Endothelial cell of umbilical vein (primary cell): ENCODE measurements at regions not wholly inside any gene's neighbourhood (a gene's known extent, or its start where the extent isn't known, plus 50 kb on each side); places are given as distances from the start of the nearest gene placed in this dataset. TPM values are rescaled to one million over a fixed set of nuclear protein-coding genes. Genes with fewer than 3 reads are reported as not detected.

Source experiments
- BruUV-seq: library from RNA; stranded (reverse); fragments of 400-500 nt; replicated peaks from 2 replicates; lab custom pipeline; 2021; lab: Mats Ljungman, UMichigan
- CTCF ChIA-PET: fragments of 300-600, 350-600 bp; sonication (Branson Sonifier 250); formaldehyde crosslinking; loops from one replicate; lab custom pipeline; 2021; ENCODE audit warnings: antibody characterized with exemption, inconsistent platforms; lab: Charles Lee
- POLR2A ChIA-PET: fragments of 300-600, 350-600 bp; sonication (Branson Sonifier 250); formaldehyde crosslinking; loops from one replicate; lab custom pipeline; 2021; ENCODE audit warnings: antibody characterized with exemption, inconsistent platforms; lab: Charles Lee
- DNase-seq: peaks from one replicate; pipeline ENCODE4 v3.0.0-alpha.2; 2011; ENCODE audit warnings: low read depth, low spot score
- FAIRE-seq: peaks from 2 replicates; lab custom pipeline; 2011; peaks lifted over from hg19 to GRCh38; lab: Jason Lieb, UNC
- H2AFZ ChIP-seq: 2 replicates; pipeline ENCODE4 v1.6.0; 2012; ENCODE audit warnings: low read depth, low read length, control low read depth, inconsistent platforms
- H3K27ac ChIP-seq: 2 replicates; pipeline ENCODE4 v1.5.1; 2011; ENCODE audit warnings: low read depth, mild to moderate bottlenecking, control low read depth, low read length, moderate library complexity; ENCODE audit not compliant: insufficient read depth
- H3K27me3 ChIP-seq, 2 experiments: 2 replicates each; pipeline versions ENCODE4 v1.6.0 to v1.6.1; 2011; ENCODE audit warnings: low read length in 2 of 2, mixed read lengths in 1 of 2; ENCODE audit not compliant: control insufficient read depth in 2 of 2, insufficient read depth in 2 of 2
- H3K36me3 ChIP-seq, 2 experiments: 2 replicates in 1 of 2; 3 replicates in 1 of 2; pipeline ENCODE4 v1.5.1; 2011; ENCODE audit warnings: low read length in 2 of 2, mild to moderate bottlenecking in 1 of 2, moderate library complexity in 1 of 2; ENCODE audit not compliant: control insufficient read depth in 2 of 2, insufficient read depth in 2 of 2; ENCODE audit errors: extremely low read depth in 1 of 2
- H3K4me1 ChIP-seq: 3 replicates; pipeline ENCODE4 v1.5.1; 2011; ENCODE audit warnings: mild to moderate bottlenecking, low read length; ENCODE audit not compliant: control insufficient read depth, insufficient read depth; ENCODE audit errors: extremely low read depth
- H3K4me2 ChIP-seq: 2 replicates; pipeline ENCODE4 v1.6.1; 2011; ENCODE audit warnings: low read length, control low read depth, mixed read lengths; ENCODE audit not compliant: insufficient read depth
- H3K4me3 ChIP-seq, 3 experiments: fragments of 200-600 bp in 1 of 3; sonication (generic), shearing (Covaris generic) in 1 of 3; replicated peaks in 1 of 3; 2 replicates each; pipeline ENCODE4 v1.5.1; 2011 to 2016; ENCODE audit warnings: control low read depth in 3 of 3, low read length in 3 of 3, mild to moderate bottlenecking in 2 of 3, inconsistent platforms in 1 of 3, low read depth in 1 of 3, moderate library complexity in 1 of 3; ENCODE audit not compliant: insufficient read depth in 1 of 3
- H3K79me2 ChIP-seq: 2 replicates; pipeline ENCODE4 v1.6.0; 2012; ENCODE audit warnings: low read length, inconsistent platforms; ENCODE audit not compliant: control insufficient read depth, insufficient read depth
- H3K9ac ChIP-seq: replicated peaks from 2 replicates; pipeline ENCODE3; 2011; ENCODE audit warnings: low read length, control low read depth; ENCODE audit not compliant: insufficient read depth; ENCODE audit errors: extremely low read depth
- H3K9me1 ChIP-seq: replicated peaks from 3 replicates; pipeline ENCODE4 v1.6.0; 2011; ENCODE audit warnings: mild to moderate bottlenecking, low read length; ENCODE audit not compliant: control insufficient read depth, insufficient read depth; ENCODE audit errors: extremely low read depth
- H3K9me3 ChIP-seq: replicated peaks from 2 replicates; pipeline ENCODE4 v1.5.1; 2012; ENCODE audit warnings: low read length, inconsistent platforms; ENCODE audit not compliant: control insufficient read depth, insufficient read depth
- H4K20me1 ChIP-seq: replicated peaks from 2 replicates; pipeline ENCODE3; 2011; ENCODE audit warnings: mild to moderate bottlenecking, low read length; ENCODE audit not compliant: control insufficient read depth, insufficient read depth; ENCODE audit errors: extremely low read depth
- EZH2 ChIP-seq: IDR thresholded peaks from 2 replicates; pipeline ENCODE4 v1.6.1; 2012; ENCODE audit warnings: borderline replicate concordance, low read depth, mild to moderate bottlenecking, moderate library complexity, low read length, inconsistent platforms; ENCODE audit not compliant: severe bottlenecking
- FOS ChIP-seq: IDR thresholded peaks from 2 replicates; pipeline ENCODE4 v1.6.1; 2011; ENCODE audit warnings: mild to moderate bottlenecking, low read length, moderate library complexity, borderline replicate concordance; ENCODE audit not compliant: insufficient read depth
- GATA2 ChIP-seq: IDR thresholded peaks from 2 replicates; pipeline ENCODE4 v1.7.0; 2011; ENCODE audit warnings: low read depth, mild to moderate bottlenecking, moderate library complexity, mixed read lengths, low read length; ENCODE audit not compliant: insufficient read length, insufficient read depth
- JUN ChIP-seq: IDR thresholded peaks from 2 replicates; pipeline ENCODE4 v1.6.1; 2011; ENCODE audit warnings: borderline replicate concordance, low read depth; ENCODE audit not compliant: insufficient read length, insufficient read depth
- MYC ChIP-seq: IDR thresholded peaks from one replicate; pipeline ENCODE4 v1.6.1; 2011; ENCODE audit warnings: mild to moderate bottlenecking, low read depth, low read length
- POLR2A ChIP-seq: IDR thresholded peaks from 2 replicates; pipeline ENCODE4 v1.6.1; 2012; ENCODE audit warnings: low read depth, mild to moderate bottlenecking, control low read depth, low read length
- POLR2AphosphoS5 ChIP-seq: IDR thresholded peaks from 2 replicates; pipeline ENCODE4 v1.6.1; 2012; ENCODE audit warnings: low read depth, mild to moderate bottlenecking, control low read depth, low read length, moderate library complexity; ENCODE audit not compliant: insufficient read depth
- dilution Hi-C: fragments of 300-500 bp; cut with MboI; formaldehyde crosslinking; loops from one replicate; pipeline ENCODE4 v1.15.0; 2019; ENCODE audit warnings: low sequenced_read_pairs; ENCODE audit not compliant: extremely low pct_ligation_motif_present
- intact Hi-C: fragments of 100-400 bp; cut with micrococcal nuclease; formaldehyde crosslinking; loops from one replicate; pipeline ENCODE4 v1.10.0; 2022
- microRNA counts: library from miRNA; unstranded; fragments of <30 nt; microRNA quantifications from one replicate; lab custom pipeline; 2016
- microRNA-seq: library from miRNA; unstranded; fragments of <30 nt; microRNA quantifications from one replicate; pipeline ENCODE4 v1.2.0, GENCODE V29; 2021; ENCODE audit warnings: borderline number of aligned reads, borderline replicate concordance
- small RNA-seq: library from RNA; depleted of rRNA; stranded (forward); fragments of <200 nt; gene quantifications from one replicate; pipeline ENCODE3, GENCODE V24; 2012; ENCODE audit warnings: low replicate concordance, low read depth; ENCODE audit not compliant: insufficient read depth, insufficient read length
- TF ChIP-seq, protein P1 (sequence below), 2 donors: IDR thresholded peaks; 1 replicate in 1 of 2; 2 replicates in 1 of 2; pipeline ENCODE4 v1.5.1; 2011; ENCODE audit warnings: low read length in 2 of 2, mild to moderate bottlenecking in 2 of 2, moderate library complexity in 2 of 2, control low read depth in 1 of 2, inconsistent platforms in 1 of 2, low read depth in 1 of 2; ENCODE audit not compliant: insufficient read depth in 1 of 2; ENCODE audit errors: extremely low read depth in 1 of 2
- TF ChIP-seq, protein P2 (sequence below): IDR thresholded peaks from 2 replicates; pipeline ENCODE4 v1.6.1; 2011; ENCODE audit not compliant: insufficient read depth, insufficient read length

DNA sequence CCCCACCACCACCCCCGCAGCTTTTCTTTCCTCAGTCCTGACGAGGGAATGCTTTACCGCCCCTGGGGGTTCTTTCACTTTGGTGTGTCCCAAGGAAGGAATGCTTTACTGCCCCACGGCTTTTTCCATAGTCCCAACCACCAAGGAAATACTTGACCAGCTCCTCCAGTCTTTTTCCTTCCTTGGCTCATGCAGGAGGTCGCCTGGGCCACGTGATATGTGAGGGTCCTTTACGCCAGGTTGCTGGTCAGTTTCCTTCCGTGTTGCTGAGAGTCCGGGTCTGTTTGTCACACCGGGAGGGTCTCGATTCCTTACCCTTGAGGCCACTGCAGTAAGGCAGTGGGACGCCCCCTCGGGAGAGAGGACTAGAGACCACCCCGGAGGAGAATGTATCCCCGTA, 58.9 kb upstream of the CDH4 start:
- H3K9me1 ChIP-seq: no peaks in the 10 kb centered on the region
- H3K36me3 ChIP-seq: no peaks in the 10 kb centered on the region
- dilution Hi-C loops: no loop called here
- H3K9ac ChIP-seq: no peak overlapping the region
- intact Hi-C loops: no loop called here
- no peaks in the 10 kb centered on the region for H3K27me3 ChIP-seq
- no peak for TF ChIP-seq JUN
- TF ChIP-seq FOS: no peak
- TF ChIP-seq, protein P1, sequence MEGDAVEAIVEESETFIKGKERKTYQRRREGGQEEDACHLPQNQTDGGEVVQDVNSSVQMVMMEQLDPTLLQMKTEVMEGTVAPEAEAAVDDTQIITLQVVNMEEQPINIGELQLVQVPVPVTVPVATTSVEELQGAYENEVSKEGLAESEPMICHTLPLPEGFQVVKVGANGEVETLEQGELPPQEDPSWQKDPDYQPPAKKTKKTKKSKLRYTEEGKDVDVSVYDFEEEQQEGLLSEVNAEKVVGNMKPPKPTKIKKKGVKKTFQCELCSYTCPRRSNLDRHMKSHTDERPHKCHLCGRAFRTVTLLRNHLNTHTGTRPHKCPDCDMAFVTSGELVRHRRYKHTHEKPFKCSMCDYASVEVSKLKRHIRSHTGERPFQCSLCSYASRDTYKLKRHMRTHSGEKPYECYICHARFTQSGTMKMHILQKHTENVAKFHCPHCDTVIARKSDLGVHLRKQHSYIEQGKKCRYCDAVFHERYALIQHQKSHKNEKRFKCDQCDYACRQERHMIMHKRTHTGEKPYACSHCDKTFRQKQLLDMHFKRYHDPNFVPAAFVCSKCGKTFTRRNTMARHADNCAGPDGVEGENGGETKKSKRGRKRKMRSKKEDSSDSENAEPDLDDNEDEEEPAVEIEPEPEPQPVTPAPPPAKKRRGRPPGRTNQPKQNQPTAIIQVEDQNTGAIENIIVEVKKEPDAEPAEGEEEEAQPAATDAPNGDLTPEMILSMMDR (IDR thresholded peaks at IDR 0.05; ENCODE audit: extremely low read depth in 1 of 2, insufficient read depth in 1 of 2, low read depth in 1 of 2, low read length in 2 of 2): no peak
- TF ChIP-seq POLR2AphosphoS5: no peak
- no peak for TF ChIP-seq MYC
- no peak for TF ChIP-seq GATA2
- no peak for TF ChIP-seq EZH2
- TF ChIP-seq, protein P2, sequence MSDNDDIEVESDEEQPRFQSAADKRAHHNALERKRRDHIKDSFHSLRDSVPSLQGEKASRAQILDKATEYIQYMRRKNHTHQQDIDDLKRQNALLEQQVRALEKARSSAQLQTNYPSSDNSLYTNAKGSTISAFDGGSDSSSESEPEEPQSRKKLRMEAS: no peak
- no peak for TF ChIP-seq POLR2A
- no TSS peak for BruUV-seq
- H3K4me1 ChIP-seq: no peaks in the 10 kb centered on the region
- peaks cover 2% of the 10 kb centered on the region for H3K9me3 ChIP-seq
- no peaks in the 10 kb centered on the region for H3K79me2 ChIP-seq
- no peak overlapping the region for H3K27ac ChIP-seq
- FAIRE-seq (no peak), DNase-seq (no peak)
- ChIA-PET CTCF (no interaction called here), POLR2A (no interaction called here)
- H4K20me1 ChIP-seq: no peaks in the 10 kb centered on the region
- no peak overlapping the region for H2AFZ ChIP-seq
- no peak overlapping the region for H3K4me3 ChIP-seq
- H3K4me2 ChIP-seq: no peak overlapping the region

MicroRNAs in the stretch of these regions (microRNA counts, 767-probe panel; counts per million panel counts)
- microRNA hsa-miR-548ag (lab: Ali Mortazavi, UCI): 723 counts per million, percentile 96 among the panel's probes with 10 or more counts
- 723 counts per million, percentile 96 among the panel's probes with 10 or more counts for microRNA hsa-miR-646 (lab: Ali Mortazavi, UCI)

Small RNA genes in the stretch of these regions (microRNA-seq; reads per million reads assigned to microRNA genes)
- gene MIR4533: not detected
- not detected for gene MIR548AG2
- not detected for gene MIR646

Small RNA genes in the stretch of these regions (small RNA-seq; reads per million reads assigned to genes)
- gene MIR4533 (not detected), gene MIR548AG2 (not detected), gene MIR646 (not detected)
